DOHH2 (cell line): ENCODE measurements at regions not wholly inside any gene's neighbourhood (a gene's known extent, or its start where the extent isn't known, plus 50 kb on each side); places are given as distances from the start of the nearest gene placed in this dataset.

Experiments
- H3F3A ChIP-seq: fragments of 200-600 bp; sonication (generic), shearing (Covaris generic); 2 replicates; pipeline ENCODE4 v1.6.0; 2016; ENCODE audit warnings: antibody characterized with exemption, mild to moderate bottlenecking; ENCODE audit not compliant: control insufficient read depth, insufficient read depth
- H3K27ac ChIP-seq: fragments of 200-600 bp; sonication (generic); 2 replicates; pipeline ENCODE4 v1.5.1; 2014; ENCODE audit warnings: low read depth, mild to moderate bottlenecking, low read length, moderate library complexity
- H3K27me3 ChIP-seq: fragments of 200-600 bp; sonication (generic); 2 replicates; pipeline ENCODE4 v1.6.1; 2014; ENCODE audit warnings: mild to moderate bottlenecking, low read length, mixed read lengths; ENCODE audit not compliant: control insufficient read depth
- H3K36me3 ChIP-seq: fragments of 200-600 bp; sonication (generic); 2 replicates; pipeline ENCODE4 v1.6.1; 2014; ENCODE audit warnings: mild to moderate bottlenecking, low read length, moderate library complexity, mixed read lengths; ENCODE audit not compliant: control insufficient read depth
- H3K4me1 ChIP-seq: fragments of 200-600 bp; sonication (generic); 2 replicates; pipeline ENCODE4 v1.6.1; 2014; ENCODE audit warnings: mild to moderate bottlenecking, low read length, mixed read lengths; ENCODE audit not compliant: control insufficient read depth
- H3K4me2 ChIP-seq: fragments of 200-600 bp; sonication (generic); 2 replicates; pipeline ENCODE4 v1.6.0; 2014; ENCODE audit warnings: mild to moderate bottlenecking, low read length, moderate library complexity
- H3K4me3 ChIP-seq: fragments of 200-600 bp; sonication (generic); 2 replicates; pipeline ENCODE4 v1.5.1; 2014; ENCODE audit warnings: mild to moderate bottlenecking, low read length, mixed read lengths
- H3K79me2 ChIP-seq: fragments of 200-600 bp; sonication (generic); 2 replicates; pipeline ENCODE4 v1.6.1; 2014; ENCODE audit warnings: mild to moderate bottlenecking, low read length, mixed read lengths; ENCODE audit not compliant: control insufficient read depth
- H3K9me2 ChIP-seq: fragments of 200-600 bp; sonication (generic); replicated peaks from 2 replicates; pipeline ENCODE4 v1.6.1; 2014; ENCODE audit warnings: mild to moderate bottlenecking, low read length, mixed read lengths; ENCODE audit not compliant: control insufficient read depth
- H3K9me3 ChIP-seq: fragments of 200-600 bp; sonication (generic); 2 replicates; pipeline ENCODE4 v1.6.1; 2014; ENCODE audit warnings: antibody characterized with exemption, low read length, mixed read lengths; ENCODE audit not compliant: control insufficient read depth, insufficient read depth
- H4K20me1 ChIP-seq: fragments of 200-600 bp; sonication (generic); 2 replicates; pipeline ENCODE4 v1.6.0; 2014; ENCODE audit warnings: low read depth, mild to moderate bottlenecking, antibody characterized with exemption, low read length, moderate library complexity; ENCODE audit not compliant: control insufficient read depth, insufficient read depth
- EZH2phosphoT487 ChIP-seq: fragments of 200-600 bp; sonication (generic); IDR thresholded peaks from 2 replicates; pipeline ENCODE4 v1.6.1; 2017; ENCODE audit warnings: borderline replicate concordance, mild to moderate bottlenecking, antibody characterized with exemption, low read length, moderate library complexity, mixed read lengths
- TF ChIP-seq, protein P1 (sequence below): fragments of 200-600 bp; sonication (generic); IDR thresholded peaks from one replicate; pipeline ENCODE4 v1.5.1; 2014; ENCODE audit warnings: antibody characterized with exemption, mild to moderate bottlenecking, low read depth, low read length; ENCODE audit not compliant: poor library complexity, severe bottlenecking

GRCh38 chr9:90035471-90035870 lies 430.7 kb downstream of the GADD45G start:
- Histone ChIP-seq H3K79me2 (no peaks in the 10 kb centered on the region), H3K9me2 (no peaks in the 10 kb centered on the region), H3K4me3 (no peak overlapping the region), H3K9me3 (no peaks in the 10 kb centered on the region), H3K4me2 (no peak overlapping the region), H4K20me1 (no peaks in the 10 kb centered on the region), H3K27me3 (no peaks in the 10 kb centered on the region), H3K4me1 (no peaks in the 10 kb centered on the region), H3K36me3 (no peaks in the 10 kb centered on the region), H3K27ac (no peak overlapping the region), H3F3A (no peaks in the 10 kb centered on the region)
- TF ChIP-seq EZH2phosphoT487 = no peak
- TF ChIP-seq, protein P1, sequence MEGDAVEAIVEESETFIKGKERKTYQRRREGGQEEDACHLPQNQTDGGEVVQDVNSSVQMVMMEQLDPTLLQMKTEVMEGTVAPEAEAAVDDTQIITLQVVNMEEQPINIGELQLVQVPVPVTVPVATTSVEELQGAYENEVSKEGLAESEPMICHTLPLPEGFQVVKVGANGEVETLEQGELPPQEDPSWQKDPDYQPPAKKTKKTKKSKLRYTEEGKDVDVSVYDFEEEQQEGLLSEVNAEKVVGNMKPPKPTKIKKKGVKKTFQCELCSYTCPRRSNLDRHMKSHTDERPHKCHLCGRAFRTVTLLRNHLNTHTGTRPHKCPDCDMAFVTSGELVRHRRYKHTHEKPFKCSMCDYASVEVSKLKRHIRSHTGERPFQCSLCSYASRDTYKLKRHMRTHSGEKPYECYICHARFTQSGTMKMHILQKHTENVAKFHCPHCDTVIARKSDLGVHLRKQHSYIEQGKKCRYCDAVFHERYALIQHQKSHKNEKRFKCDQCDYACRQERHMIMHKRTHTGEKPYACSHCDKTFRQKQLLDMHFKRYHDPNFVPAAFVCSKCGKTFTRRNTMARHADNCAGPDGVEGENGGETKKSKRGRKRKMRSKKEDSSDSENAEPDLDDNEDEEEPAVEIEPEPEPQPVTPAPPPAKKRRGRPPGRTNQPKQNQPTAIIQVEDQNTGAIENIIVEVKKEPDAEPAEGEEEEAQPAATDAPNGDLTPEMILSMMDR = no peak

DNA sequence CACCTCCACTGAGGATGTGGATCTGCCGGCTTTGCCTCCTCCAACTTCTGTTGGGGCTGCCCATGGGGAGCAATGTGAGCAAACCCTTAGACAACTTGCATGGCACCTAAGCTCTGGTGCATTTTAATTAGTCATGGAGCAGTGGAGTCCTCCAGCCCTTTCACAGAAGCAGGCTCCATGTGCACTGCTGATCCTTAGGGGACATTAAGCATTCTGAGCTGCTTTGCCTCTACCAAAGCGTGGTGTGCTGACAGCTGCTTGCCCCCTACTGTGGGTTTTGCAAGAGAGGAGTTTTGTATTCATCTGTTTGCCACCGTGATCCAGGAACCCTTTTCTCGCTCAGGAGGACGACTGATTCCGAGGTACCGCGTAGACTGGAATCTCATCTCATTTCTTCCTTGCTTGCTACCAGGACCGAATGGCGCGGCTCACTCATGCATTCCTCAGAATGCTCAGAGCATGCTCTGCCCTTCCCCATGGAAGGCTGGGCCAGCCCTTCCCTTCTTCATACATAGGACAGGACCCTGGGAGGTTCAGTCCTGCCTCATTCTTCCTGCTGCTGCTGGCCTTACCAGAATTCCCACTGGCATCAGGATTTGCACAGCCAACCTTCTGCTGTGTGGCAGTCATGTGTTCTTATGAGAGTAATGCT lies 432.5 kb downstream of the GADD45G start:
- no peaks in the 10 kb centered on the region for H3K27me3 ChIP-seq
- H3K9me2 ChIP-seq = no peaks in the 10 kb centered on the region
- H3K4me1 ChIP-seq = no peaks in the 10 kb centered on the region
- no peaks in the 10 kb centered on the region for H3K79me2 ChIP-seq
- no peak for TF ChIP-seq EZH2phosphoT487
- TF ChIP-seq, protein P1 = no peak
- H3K27ac ChIP-seq = no peak overlapping the region
- no peaks in the 10 kb centered on the region for H3K36me3 ChIP-seq
- H3K4me2 ChIP-seq = no peak overlapping the region
- no peak overlapping the region for H3K4me3 ChIP-seq
- H3K9me3 ChIP-seq = no peaks in the 10 kb centered on the region
- no peaks in the 10 kb centered on the region for H3F3A ChIP-seq
- H4K20me1 ChIP-seq = no peaks in the 10 kb centered on the region

GRCh38 chr9:90038763-90039162 lies 434.0 kb downstream of the GADD45G start:
- Histone ChIP-seq H3K36me3 (no peaks in the 10 kb centered on the region), H4K20me1 (no peaks in the 10 kb centered on the region), H3K4me3 (no peak overlapping the region), H3K27me3 (no peaks in the 10 kb centered on the region), H3F3A (no peaks in the 10 kb centered on the region), H3K9me3 (no peaks in the 10 kb centered on the region), H3K27ac (no peak overlapping the region), H3K9me2 (no peaks in the 10 kb centered on the region), H3K79me2 (no peaks in the 10 kb centered on the region), H3K4me1 (no peaks in the 10 kb centered on the region), H3K4me2 (no peak overlapping the region)
- TF ChIP-seq, protein P1 = no peak
- TF ChIP-seq EZH2phosphoT487 = no peak
